T-cell (primary cell): ENCODE measurements at regions not wholly inside any gene's neighbourhood (a gene's known extent, or its start where the extent isn't known, plus 50 kb on each side); places are given as distances from the start of the nearest gene placed in this dataset.
"Not testable (repeated sequence)": the region's sequence is repeated elsewhere in the genome, so short reads cannot be mapped to it uniquely, and the experiment has no call there.

Experiments
- ATAC-seq, 4 experiments: fragments of 200-7000 bp in 3 of 4; fragments of 150-1000 bp in 1 of 4; cut with Tn5 transposase; replicated peaks in 1 of 4; 1 replicate in 3 of 4; 2 replicates in 1 of 4; pipeline ENCODE4 v1.10.0; 2021; ENCODE audit warnings: moderate library complexity in 3 of 4, mild to moderate bottlenecking in 2 of 4, moderate number of reproducible peaks in 1 of 4
- CTCF ChIA-PET, 2 donors: fragments of 300-600 bp; sonication (Branson Sonifier 250); formaldehyde crosslinking; loops; one replicate each; lab custom pipeline; 2022; ENCODE audit warnings: antibody characterized with exemption in 2 of 2; lab: Charles Lee
- POLR2A ChIA-PET, 2 donors: fragments of 300-600 bp; sonication (Branson Sonifier 250); formaldehyde crosslinking; loops; one replicate each; lab custom pipeline; 2022; ENCODE audit warnings: antibody characterized with exemption in 2 of 2; lab: Charles Lee
- DNase-seq, 35 experiments: peaks; one replicate each; pipeline versions ENCODE4 v3.0.0 to v3.0.0-alpha.2; 2013 to 2023
- H3K27ac ChIP-seq: one replicate; pipeline ENCODE4 v1.5.1; 2013; ENCODE audit warnings: low read length
- H3K27me3 ChIP-seq, 2 experiments: replicated peaks in 1 of 2; 1 replicate in 1 of 2; 2 replicates in 1 of 2; pipeline versions ENCODE4 v1.6.1 to v1.7.0; 2013; ENCODE audit warnings: low read length in 1 of 2, mixed read lengths in 1 of 2; ENCODE audit not compliant: control insufficient read depth in 2 of 2, insufficient read depth in 2 of 2; ENCODE audit errors: extremely low read depth in 1 of 2
- H3K36me3 ChIP-seq, 2 donors: 1 replicate in 1 of 2; 2 replicates in 1 of 2; pipeline versions ENCODE4 v1.6.1 to v1.7.0; 2013; ENCODE audit warnings: low read length in 1 of 2; ENCODE audit not compliant: control insufficient read depth in 2 of 2, insufficient read depth in 1 of 2; ENCODE audit errors: extremely low read depth in 1 of 2
- H3K4me1 ChIP-seq, 2 experiments: 1 replicate in 1 of 2; 2 replicates in 1 of 2; pipeline versions ENCODE4 v1.6.1 to v1.7.0; 2013; ENCODE audit warnings: low read length in 2 of 2, mixed read lengths in 1 of 2; ENCODE audit not compliant: insufficient read depth in 2 of 2, control insufficient read depth in 1 of 2; ENCODE audit errors: extremely low read depth in 1 of 2
- H3K4me3 ChIP-seq, 2 donors: 1 replicate in 1 of 2; 2 replicates in 1 of 2; pipeline versions ENCODE4 v1.5.1 to v1.7.0; 2013; ENCODE audit warnings: mild to moderate bottlenecking in 2 of 2, low read length in 1 of 2, moderate library complexity in 1 of 2; ENCODE audit not compliant: control insufficient read depth in 1 of 2; ENCODE audit errors: extremely low read depth in 1 of 2
- H3K9me3 ChIP-seq: 2 replicates; pipeline ENCODE4 v1.7.0; 2013
- H3K27ac Mint-ChIP-seq, 2 donors: one replicate each; pipeline ENCODE4 v1.8.0; 2020 to 2021; ENCODE audit warnings: mild to moderate bottlenecking in 2 of 2, mixed read lengths in 2 of 2
- H3K27me3 Mint-ChIP-seq, 2 donors: one replicate each; pipeline ENCODE4 v1.8.0; 2021 to 2022; ENCODE audit warnings: mixed read lengths in 2 of 2
- H3K36me3 Mint-ChIP-seq: one replicate; pipeline ENCODE4 v1.8.0; 2021; ENCODE audit warnings: mixed read lengths
- H3K4me1 Mint-ChIP-seq, 3 donors: one replicate each; pipeline ENCODE4 v1.8.0; 2020 to 2022; ENCODE audit warnings: mixed read lengths in 3 of 3, mild to moderate bottlenecking in 1 of 3
- H3K4me3 Mint-ChIP-seq, 3 donors: one replicate each; pipeline ENCODE4 v1.8.0; 2020 to 2022; ENCODE audit warnings: mild to moderate bottlenecking in 3 of 3, mixed read lengths in 3 of 3, moderate library complexity in 3 of 3
- H3K9me3 Mint-ChIP-seq, 3 donors: one replicate each; pipeline ENCODE4 v1.8.0; 2020 to 2022; ENCODE audit warnings: mixed read lengths in 3 of 3
- WGBS: methylation state at CpG from one replicate; pipeline ENCODE4 v1.1.5; 2013; ENCODE audit warnings: missing lambda C conversion rate; ENCODE audit not compliant: insufficient coverage; 5-methylcytosine and 5-hydroxymethylcytosine counted together

GRCh38 chr1:273772-274171 lies 177.7 kb downstream of the OR4F29 start:
- H3K9me3 ChIP-seq, H3K27me3 Mint-ChIP-seq, H3K9me3 Mint-ChIP-seq, POLR2A ChIA-PET, H3K4me1 ChIP-seq, H3K27me3 ChIP-seq, CTCF ChIA-PET, H3K27ac ChIP-seq, H3K27ac Mint-ChIP-seq, DNase-seq, H3K4me3 ChIP-seq, H3K36me3 ChIP-seq, H3K4me3 Mint-ChIP-seq, H3K36me3 Mint-ChIP-seq, H3K4me1 Mint-ChIP-seq, ATAC-seq: not testable (repeated sequence)
- WGBS, result no CpG with 5 or more reads among the region's 2 CpGs

GRCh38 chr1:267815-268214 lies 183.7 kb downstream of the OR4F29 start:
- H3K27me3 ChIP-seq, H3K4me3 ChIP-seq, H3K36me3 ChIP-seq, H3K36me3 Mint-ChIP-seq, ATAC-seq, H3K9me3 ChIP-seq, H3K9me3 Mint-ChIP-seq, CTCF ChIA-PET, H3K27ac Mint-ChIP-seq, H3K4me1 Mint-ChIP-seq, H3K27me3 Mint-ChIP-seq, H3K27ac ChIP-seq, H3K4me1 ChIP-seq, POLR2A ChIA-PET, H3K4me3 Mint-ChIP-seq: not testable (repeated sequence)
- DNase-seq, result peak; percentile 15 to 71 (median 51)
- 2% methylated on average over 4 of the region's 5 CpGs for WGBS
